ENCODE measurements at regions not wholly inside any gene's neighbourhood (a gene's known extent, or its start where the extent isn't known, plus 50 kb on each side); places are given as distances from the start of the nearest gene placed in this dataset.

GRCh38 chr11:86124251-86125233, 55.7 kb upstream of the PICALM start:
- Histone ChIP-seq H3K4me2 (ENCODE audit: low read length) (no peak overlapping the region), H4K20me1 (ENCODE audit: insufficient read depth, low read length) (no peaks in the 10 kb centered on the region), H2AFZ (ENCODE audit: low read depth, low read length) (no peak overlapping the region), H3K9me3 (ENCODE audit: insufficient read depth, low read depth, low read length) (no peaks in the 10 kb centered on the region), H3K36me3 (ENCODE audit: insufficient read depth, low read length) (no peaks in the 10 kb centered on the region), H3K79me2 (ENCODE audit: insufficient read depth, low read length) (no peaks in the 10 kb centered on the region), H3K4me1 (ENCODE audit: insufficient read depth, low read length) (no peaks in the 10 kb centered on the region), H3K4me3 (ENCODE audit: insufficient read depth, low read depth, low read length) (no peak overlapping the region), H3K27ac (ENCODE audit: low read depth, low read length) (no peak overlapping the region), H3K27me3 (ENCODE audit: insufficient read depth, low read length) (no peaks in the 10 kb centered on the region), H3K9ac (ENCODE audit: low read length) (no peak overlapping the region)
- TF ChIP-seq CTCF (IDR thresholded peaks at IDR 0.05; ENCODE audit: insufficient read depth, low read depth, low read length) = no peak
- no peak for TF ChIP-seq EZH2 (IDR thresholded peaks at IDR 0.05; ENCODE audit: insufficient read depth, low read length)
- no peaks in the 10 kb centered on the region for H3K27me3 Mint-ChIP-seq (ENCODE audit: low read depth, unreplicated experiment)
- no peaks in the 10 kb centered on the region for H3K36me3 Mint-ChIP-seq (ENCODE audit: low read depth, unreplicated experiment)
- H3K9me3 Mint-ChIP-seq (ENCODE audit: unreplicated experiment) = peaks cover 3% of the 10 kb centered on the region
- no peak for FAIRE-seq
- H3K4me3 Mint-ChIP-seq (ENCODE audit: unreplicated experiment) = no peak overlapping the region
- no peak for DNase-seq (ENCODE audit: low read depth)
- H3K4me1 Mint-ChIP-seq (ENCODE audit: low read depth, unreplicated experiment) = peaks cover 5% of the 10 kb centered on the region
- no peak overlapping the region for H3K27ac Mint-ChIP-seq (ENCODE audit: unreplicated experiment)

GRCh38 chr11:86122773-86123172, 53.9 kb upstream of the PICALM start:
- Mint-ChIP-seq H3K36me3 (ENCODE audit: low read depth, unreplicated experiment) (no peaks in the 10 kb centered on the region), H3K4me1 (ENCODE audit: low read depth, unreplicated experiment) (peaks cover 7% of the 10 kb centered on the region), H3K27ac (ENCODE audit: unreplicated experiment) (no peak overlapping the region), H3K27me3 (ENCODE audit: low read depth, unreplicated experiment) (no peaks in the 10 kb centered on the region), H3K4me3 (ENCODE audit: unreplicated experiment) (no peak overlapping the region), H3K9me3 (ENCODE audit: unreplicated experiment) (peaks cover 2% of the 10 kb centered on the region)
- no peaks in the 10 kb centered on the region for H3K9me3 ChIP-seq (ENCODE audit: insufficient read depth, low read depth, low read length)
- no peak overlapping the region for H3K9ac ChIP-seq (ENCODE audit: low read length)
- no peak overlapping the region for H3K4me2 ChIP-seq (ENCODE audit: low read length)
- H2AFZ ChIP-seq (ENCODE audit: low read depth, low read length) = no peak overlapping the region
- no peak overlapping the region for H3K4me3 ChIP-seq (ENCODE audit: insufficient read depth, low read depth, low read length)
- H3K27me3 ChIP-seq (ENCODE audit: insufficient read depth, low read length) = no peaks in the 10 kb centered on the region
- H3K4me1 ChIP-seq (ENCODE audit: insufficient read depth, low read length) = peaks cover under 1% of the 10 kb centered on the region
- H4K20me1 ChIP-seq (ENCODE audit: insufficient read depth, low read length) = no peaks in the 10 kb centered on the region
- no peak overlapping the region for H3K27ac ChIP-seq (ENCODE audit: low read depth, low read length)
- no peak for FAIRE-seq
- DNase-seq (ENCODE audit: low read depth) = no peak
- TF ChIP-seq EZH2 (IDR thresholded peaks at IDR 0.05; ENCODE audit: insufficient read depth, low read length) (no peak), CTCF (IDR thresholded peaks at IDR 0.05; ENCODE audit: insufficient read depth, low read depth, low read length) (no peak)
- H3K36me3 ChIP-seq (ENCODE audit: insufficient read depth, low read length) = no peaks in the 10 kb centered on the region
- H3K79me2 ChIP-seq (ENCODE audit: insufficient read depth, low read length) = no peaks in the 10 kb centered on the region

GRCh38 chr11:86120807-86121206, 51.9 kb upstream of the PICALM start:
- no peak overlapping the region for H3K4me2 ChIP-seq (ENCODE audit: low read length)
- no peaks in the 10 kb centered on the region for H3K36me3 ChIP-seq (ENCODE audit: insufficient read depth, low read length)
- no peaks in the 10 kb centered on the region for H3K9me3 ChIP-seq (ENCODE audit: insufficient read depth, low read depth, low read length)
- H2AFZ ChIP-seq (ENCODE audit: low read depth, low read length) = no peak overlapping the region
- no peaks in the 10 kb centered on the region for H3K27me3 Mint-ChIP-seq (ENCODE audit: low read depth, unreplicated experiment)
- H3K4me3 ChIP-seq (ENCODE audit: insufficient read depth, low read depth, low read length) = no peak overlapping the region
- H4K20me1 ChIP-seq (ENCODE audit: insufficient read depth, low read length) = no peaks in the 10 kb centered on the region
- H3K27me3 ChIP-seq (ENCODE audit: insufficient read depth, low read length) = no peaks in the 10 kb centered on the region
- TF ChIP-seq CTCF (IDR thresholded peaks at IDR 0.05; ENCODE audit: insufficient read depth, low read depth, low read length) (no peak), EZH2 (IDR thresholded peaks at IDR 0.05; ENCODE audit: insufficient read depth, low read length) (no peak)
- H3K4me3 Mint-ChIP-seq (ENCODE audit: unreplicated experiment) = no peak overlapping the region
- H3K9me3 Mint-ChIP-seq (ENCODE audit: unreplicated experiment) = peaks cover 2% of the 10 kb centered on the region
- FAIRE-seq (no peak), DNase-seq (ENCODE audit: low read depth) (no peak)
- H3K4me1 Mint-ChIP-seq (ENCODE audit: low read depth, unreplicated experiment) = peaks cover 27% of the 10 kb centered on the region
- H3K9ac ChIP-seq (ENCODE audit: low read length) = no peak overlapping the region
- no peak overlapping the region for H3K27ac ChIP-seq (ENCODE audit: low read depth, low read length)
- no peaks in the 10 kb centered on the region for H3K36me3 Mint-ChIP-seq (ENCODE audit: low read depth, unreplicated experiment)
- no peaks in the 10 kb centered on the region for H3K79me2 ChIP-seq (ENCODE audit: insufficient read depth, low read length)
- H3K4me1 ChIP-seq (ENCODE audit: insufficient read depth, low read length) = peaks cover 20% of the 10 kb centered on the region
- H3K27ac Mint-ChIP-seq (ENCODE audit: unreplicated experiment) = no peak overlapping the region
